Hematopoietic multipotent progenitor cell treated with erythropoietin and hydrocortisone succinate and interleukin-3 and kit ligand, for 8 days (in vitro differentiated cells): ENCODE measurements at regions not wholly inside any gene's neighbourhood (a gene's known extent, or its start where the extent isn't known, plus 50 kb on each side); places are given as distances from the start of the nearest gene placed in this dataset.
"Not testable (repeated sequence)": the region's sequence is repeated elsewhere in the genome, so short reads cannot be mapped to it uniquely, and the experiment has no call there.

Source experiments
- DNase-seq: peaks from one replicate; pipeline ENCODE4 v3.0.0-alpha.2; 2015

- DNase-seq = no peak
These were observed 386.9 kb upstream of the PROX1 start for GRCh38 chr1:213600879-213601278.

GRCh38 chr1:213601705-213602104, 386.1 kb upstream of the PROX1 start:
- not testable (repeated sequence) for DNase-seq

- DNase-seq = no peak
These were observed 384.8 kb upstream of the PROX1 start for GRCh38 chr1:213602796-213603486.

- DNase-seq = no peak
These were observed 383.3 kb upstream of the PROX1 start for GRCh38 chr1:213604477-213604876.

GRCh38 chr1:213605732-213606131, 382.0 kb upstream of the PROX1 start:
- DNase-seq = no peak

- DNase-seq = no peak
These were observed 381.4 kb upstream of the PROX1 start for GRCh38 chr1:213606252-213606820.

GRCh38 chr1:213613549-213613948, 374.2 kb upstream of the PROX1 start:
- DNase-seq = no peak

- DNase-seq = no peak
These were observed 372.4 kb upstream of the PROX1 start for GRCh38 chr1:213615226-213615916.

- no peak for DNase-seq
These were observed 370.6 kb upstream of the PROX1 start for GRCh38 chr1:213617133-213617532.

GRCh38 chr1:213618094-213618493, 369.7 kb upstream of the PROX1 start:
- DNase-seq = no peak

GRCh38 chr1:213619026-213619425, 368.7 kb upstream of the PROX1 start:
- no peak for DNase-seq

- no peak for DNase-seq
These were observed 366.7 kb upstream of the PROX1 start for GRCh38 chr1:213621077-213621476.

- DNase-seq = no peak
These were observed 365.3 kb upstream of the PROX1 start for GRCh38 chr1:213622365-213623063.

GRCh38 chr1:213623064-213623581, 364.6 kb upstream of the PROX1 start:
- no peak for DNase-seq

- no peak for DNase-seq
These were observed 363.9 kb upstream of the PROX1 start for GRCh38 chr1:213623862-213624261.

GRCh38 chr1:213636778-213637177, 351.0 kb upstream of the PROX1 start:
- DNase-seq = not testable (repeated sequence)

GRCh38 chr1:213641312-213641711, 346.5 kb upstream of the PROX1 start:
- no peak for DNase-seq

GRCh38 chr1:213643360-213643759, 344.4 kb upstream of the PROX1 start:
- DNase-seq = no peak

- DNase-seq = no peak
These were observed 339.7 kb upstream of the PROX1 start for GRCh38 chr1:213647864-213648650.

GRCh38 chr1:213649373-213649772, 338.4 kb upstream of the PROX1 start:
- DNase-seq = no peak

GRCh38 chr1:213650603-213651002, 337.2 kb upstream of the PROX1 start:
- DNase-seq = no peak

GRCh38 chr1:213651077-213651476, 336.7 kb upstream of the PROX1 start:
- DNase-seq = no peak

- DNase-seq = no peak
These were observed 335.7 kb upstream of the PROX1 start for GRCh38 chr1:213652109-213652508.
